GM21576 (cell line): ENCODE measurements at regions not wholly inside any gene's neighbourhood (a gene's known extent, or its start where the extent isn't known, plus 50 kb on each side); places are given as distances from the start of the nearest gene placed in this dataset.

Source experiments
- ATAC-seq: cut with Tn5 transposase; IDR thresholded peaks from one replicate; pipeline ENCODE4 v1.9.1; 2021; ENCODE audit warnings: mild to moderate bottlenecking, moderate library complexity; ENCODE audit not compliant: unreplicated experiment

DNA sequence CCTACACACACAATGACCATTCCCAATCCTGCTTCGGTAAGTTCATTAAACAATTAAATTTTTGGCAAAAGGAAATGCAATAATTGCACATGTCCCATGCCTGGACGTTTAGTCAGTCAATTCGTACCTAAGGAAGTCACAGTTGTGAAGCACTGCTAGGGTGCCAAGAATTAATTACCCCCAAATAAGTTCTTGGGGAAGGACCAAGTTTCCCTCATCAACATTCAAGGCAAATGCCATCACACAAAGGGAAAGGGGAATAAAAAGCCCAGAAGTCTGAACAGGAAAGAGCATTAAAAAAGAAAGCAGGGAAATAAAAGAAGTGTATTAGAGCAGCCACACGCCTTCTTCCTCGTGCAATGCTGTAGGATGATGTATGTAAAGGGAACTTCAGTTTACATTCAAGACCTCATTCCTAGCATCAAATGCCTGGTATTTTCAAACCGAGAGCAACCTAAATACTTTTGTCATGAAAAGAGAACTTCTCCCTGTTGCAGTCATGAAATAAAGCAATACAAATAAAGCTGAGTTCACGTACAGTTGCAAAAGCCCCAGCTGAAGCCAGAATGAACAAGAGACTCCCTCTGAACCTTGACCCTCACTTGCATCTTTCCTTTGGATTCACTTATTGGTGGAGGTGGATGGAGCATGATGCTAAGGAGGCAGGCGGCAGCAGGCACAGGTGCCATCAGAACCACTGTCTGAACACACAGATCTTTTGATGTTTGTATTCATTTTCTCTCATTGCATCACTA lies 124.0 kb upstream of the PPARGC1A start:
- no peak for ATAC-seq

DNA sequence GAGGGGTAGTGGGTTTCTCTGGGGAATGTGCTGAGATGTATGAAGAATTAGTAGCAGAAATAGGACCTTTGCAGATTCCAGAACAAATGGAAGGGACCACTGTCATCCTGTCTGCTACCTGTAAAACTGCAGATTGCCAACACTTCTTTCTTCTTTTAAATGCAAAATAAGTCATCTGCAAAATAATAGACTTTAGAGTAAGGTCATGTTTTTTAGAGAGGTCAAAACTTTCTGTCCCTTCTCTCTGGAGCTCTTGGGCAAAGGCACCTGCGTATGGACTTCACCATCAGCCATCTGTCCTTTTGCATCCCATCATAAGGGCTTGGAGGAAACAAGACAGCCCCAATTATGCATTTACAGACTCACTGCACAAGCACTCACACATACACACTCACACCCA lies 121.1 kb upstream of the PPARGC1A start:
- ATAC-seq, result no peak

DNA sequence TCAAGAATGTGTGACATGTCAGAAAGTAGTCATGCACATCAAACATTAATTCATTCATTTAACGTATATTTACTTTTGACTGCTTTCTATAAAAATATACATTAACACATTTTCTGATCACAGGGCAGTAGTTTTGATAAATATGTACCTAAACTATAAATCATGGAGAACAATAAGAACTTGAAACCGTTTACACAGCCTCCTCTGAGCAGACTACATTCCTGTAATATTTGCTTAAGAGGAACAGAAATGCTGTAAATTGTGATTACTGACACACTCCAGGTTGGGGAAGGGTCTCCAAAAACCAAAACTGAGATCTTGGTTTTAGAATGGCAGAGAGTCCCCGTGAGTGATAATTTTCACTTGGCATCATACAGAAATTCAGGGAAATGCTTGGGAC lies 120.7 kb upstream of the PPARGC1A start:
- ATAC-seq, result no peak

DNA sequence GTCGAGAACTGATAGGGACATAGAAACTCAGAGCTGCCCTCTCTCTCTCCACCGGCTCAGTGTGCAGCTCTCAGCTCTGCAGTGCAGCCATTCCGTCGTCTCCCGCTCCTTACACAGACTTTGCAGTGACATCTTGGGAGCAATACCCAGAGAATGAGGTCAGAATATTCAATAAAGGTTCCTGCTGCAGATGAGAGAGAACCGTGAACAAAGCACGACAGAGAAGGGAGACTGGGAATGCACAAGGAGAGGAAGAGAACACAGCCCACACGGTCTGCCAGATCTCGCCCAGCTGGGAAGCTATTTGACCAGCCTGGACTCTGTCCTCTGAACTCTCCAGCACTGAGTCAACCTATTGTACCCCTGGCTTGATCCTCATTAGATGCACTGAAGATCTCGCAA lies 118.0 kb upstream of the PPARGC1A start:
- no peak for ATAC-seq

DNA sequence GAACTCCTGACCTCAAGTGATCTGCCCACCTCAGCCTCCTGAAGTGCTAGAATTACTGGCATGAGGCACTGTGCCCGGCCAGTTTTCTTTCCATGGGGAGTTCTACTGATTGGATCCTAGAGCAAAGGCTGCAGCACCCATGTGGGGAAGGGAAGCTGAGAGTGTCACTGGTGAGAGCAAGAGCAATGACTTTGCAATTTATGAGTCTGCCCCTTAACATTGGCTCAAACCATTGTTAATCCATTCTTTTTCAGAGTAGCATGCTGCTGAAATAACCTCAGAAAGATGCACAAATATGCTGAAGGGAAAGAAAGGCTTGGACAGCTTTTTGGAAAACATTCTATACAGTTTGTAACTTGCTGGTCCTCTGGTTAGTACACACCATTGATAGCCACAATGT lies 116.4 kb upstream of the PPARGC1A start:
- ATAC-seq, result no peak

DNA sequence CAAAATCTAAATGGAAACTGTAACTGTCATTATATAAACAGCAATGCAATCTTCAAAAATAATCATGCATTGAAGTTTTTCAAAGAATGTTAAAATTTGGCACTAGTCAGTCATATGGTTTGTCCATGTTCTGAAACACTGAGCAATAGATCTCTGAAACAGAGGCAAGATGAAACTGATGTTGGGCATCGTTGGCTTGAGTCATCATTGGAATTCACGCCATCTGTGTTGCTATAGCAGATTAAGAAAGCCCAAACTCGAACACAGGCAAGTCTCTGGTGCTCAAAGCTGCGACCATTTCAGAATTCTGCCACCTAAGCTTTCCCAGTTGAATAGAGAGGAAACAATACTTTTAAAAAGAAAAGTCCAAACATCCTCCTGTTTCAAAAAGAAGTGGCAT lies 114.1 kb upstream of the PPARGC1A start:
- ATAC-seq, result no peak

DNA sequence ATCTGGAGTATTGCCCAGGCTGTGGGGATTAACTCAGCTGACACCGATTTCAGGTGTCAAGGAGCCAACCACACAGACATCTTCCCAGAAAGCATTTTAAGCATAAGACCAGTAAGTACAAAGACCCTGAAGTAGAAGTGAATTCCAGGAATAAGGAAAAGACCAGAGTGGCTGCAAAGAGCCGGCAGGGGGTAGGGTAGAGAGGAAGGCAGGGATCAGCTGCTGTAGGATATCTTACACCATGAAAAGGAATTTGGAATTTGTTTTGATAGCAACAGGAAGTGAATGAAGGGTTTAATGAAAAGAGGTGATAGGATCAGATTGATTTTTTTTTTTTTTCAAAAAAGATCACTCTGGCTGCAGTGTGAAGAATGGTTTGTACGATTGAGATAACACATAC lies 113.6 kb upstream of the PPARGC1A start:
- ATAC-seq, result no peak

DNA sequence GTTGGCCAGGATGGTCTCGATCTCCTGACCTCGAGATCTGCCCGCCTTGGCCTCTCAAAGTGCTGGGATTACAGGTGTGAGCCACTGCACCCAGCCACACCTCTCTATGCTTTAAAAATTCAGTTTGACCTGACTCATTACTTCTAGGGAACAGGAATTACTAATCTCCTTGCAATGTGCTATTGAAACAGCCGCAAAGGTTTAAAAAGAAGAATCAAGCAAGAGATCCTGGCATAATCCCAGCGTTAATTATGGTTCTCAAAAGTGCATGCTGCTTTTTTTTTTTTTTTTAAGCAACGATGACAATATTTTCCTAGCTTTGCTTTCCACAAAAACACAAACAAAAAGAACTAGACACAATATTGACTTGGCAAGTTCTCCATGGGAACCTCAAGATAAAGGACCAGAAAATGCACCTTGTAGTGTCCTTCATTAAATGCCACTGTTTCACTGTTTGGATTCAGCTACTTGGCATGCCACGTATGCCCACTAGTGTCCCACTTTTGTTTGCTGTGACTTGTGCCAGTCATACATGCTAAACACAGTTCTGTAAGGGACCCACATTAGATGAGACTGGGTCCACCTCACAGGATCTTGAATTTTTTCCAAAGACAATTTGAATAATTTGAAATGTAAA lies 112.6 kb upstream of the PPARGC1A start:
- no peak for ATAC-seq

DNA sequence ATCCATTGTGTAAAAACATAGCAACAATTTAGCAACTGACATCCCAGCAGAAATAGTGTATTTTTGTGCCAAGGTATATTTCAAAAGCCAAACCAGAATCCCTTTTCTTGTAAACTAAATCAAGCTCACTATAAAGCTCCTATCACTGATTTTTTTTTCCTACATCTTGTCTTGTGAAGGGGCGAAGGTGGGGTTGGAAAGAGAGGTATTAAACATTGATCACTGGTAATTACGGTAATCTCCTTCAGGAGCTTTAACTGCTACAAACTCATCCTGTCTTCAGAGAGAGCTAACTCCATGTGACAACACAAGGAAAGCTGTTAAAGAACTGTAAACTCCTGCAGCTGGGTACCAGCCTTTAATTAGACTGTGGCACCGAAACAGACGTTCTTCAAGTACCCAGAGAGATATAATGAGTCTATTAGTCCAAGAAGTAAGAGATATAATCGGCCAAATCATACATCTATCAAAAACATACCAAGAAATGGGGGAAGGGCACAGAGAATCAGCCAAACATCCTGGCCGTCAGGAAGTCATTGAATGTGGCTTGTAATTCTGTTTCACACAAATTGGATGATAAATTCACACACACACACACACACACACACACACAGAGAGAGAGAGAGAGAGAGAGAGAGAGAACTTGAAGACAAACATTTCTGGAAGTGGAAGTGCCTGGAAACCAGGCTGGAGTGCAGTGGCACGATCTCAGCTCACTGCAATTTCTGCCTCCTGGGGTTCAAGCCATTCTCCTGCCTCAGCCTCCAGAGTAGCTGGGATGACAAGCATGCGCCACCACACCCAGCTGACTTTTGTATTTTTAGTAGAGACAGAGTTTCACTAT lies 111.9 kb upstream of the PPARGC1A start:
- ATAC-seq, result no peak

DNA sequence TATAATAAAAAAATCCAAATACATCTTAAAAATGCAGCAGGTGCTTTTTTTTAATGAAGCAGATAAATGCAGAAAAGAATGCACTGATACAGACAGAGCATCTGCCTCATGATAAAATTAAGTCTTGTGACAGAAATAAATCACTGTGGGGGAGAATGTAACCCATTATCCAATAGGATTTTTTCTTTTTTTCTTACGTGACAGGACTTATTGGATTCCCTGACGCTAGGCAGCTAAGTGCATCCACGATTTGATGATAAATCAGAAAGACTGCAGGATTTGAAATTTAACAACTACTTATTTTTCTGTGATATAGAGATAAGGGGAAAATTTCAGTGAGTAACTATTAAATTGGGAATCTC lies 110.6 kb upstream of the PPARGC1A start:
- ATAC-seq, result no peak

DNA sequence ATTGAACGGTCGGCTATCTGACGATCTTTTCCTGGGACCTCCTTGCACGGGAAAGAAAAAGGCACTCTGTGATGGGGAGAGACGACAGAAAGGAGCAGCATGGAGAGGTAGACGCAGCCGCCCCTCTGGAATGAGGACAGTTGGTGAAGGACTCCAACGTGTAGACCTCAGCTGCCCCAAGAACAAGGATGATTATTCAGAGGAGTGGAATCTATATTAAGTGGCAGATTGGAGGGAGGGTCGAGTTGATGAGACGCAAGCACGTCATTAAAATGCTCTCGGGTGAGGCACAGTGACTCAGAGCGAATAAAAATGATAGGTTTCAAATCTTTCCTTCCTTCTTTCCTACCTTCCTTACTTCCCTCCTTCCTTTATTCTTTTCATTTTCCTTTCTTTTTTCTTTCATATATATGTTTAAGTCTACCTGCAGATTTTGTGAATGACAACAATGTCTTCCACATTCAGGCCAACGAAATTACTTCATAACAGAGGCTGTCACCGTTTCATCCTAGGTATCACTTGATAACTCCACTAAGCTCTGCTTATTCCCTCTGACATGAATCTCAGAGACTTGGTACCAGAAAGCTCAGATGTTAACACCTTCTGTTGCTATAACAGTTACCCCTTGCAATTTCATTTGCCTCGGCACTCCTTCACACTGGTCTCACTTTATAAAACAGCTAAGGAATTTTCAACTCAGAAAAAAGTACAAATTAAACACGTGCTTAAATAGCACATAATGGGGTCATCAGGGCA lies 110.0 kb upstream of the PPARGC1A start:
- no peak for ATAC-seq

DNA sequence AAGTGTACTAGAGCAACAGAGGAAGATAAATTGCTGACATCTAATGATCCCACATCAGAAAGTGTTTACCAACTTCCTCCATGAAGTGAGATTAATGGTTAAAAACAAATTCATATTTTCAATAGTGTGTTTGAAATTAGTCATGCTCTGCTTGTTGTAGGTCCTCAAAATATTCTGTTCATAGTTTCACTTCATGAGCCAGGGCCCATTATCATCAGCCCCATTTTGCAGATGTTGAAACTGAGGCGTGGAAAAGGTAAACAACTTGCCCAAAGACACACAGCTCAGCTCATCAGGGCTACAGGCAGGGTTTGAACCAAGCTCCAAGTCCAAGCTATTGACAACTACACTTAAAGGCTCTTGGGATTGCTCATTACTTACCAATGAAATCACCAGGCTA lies 103.5 kb upstream of the PPARGC1A start:
- peak; percentile 53 for ATAC-seq

DNA sequence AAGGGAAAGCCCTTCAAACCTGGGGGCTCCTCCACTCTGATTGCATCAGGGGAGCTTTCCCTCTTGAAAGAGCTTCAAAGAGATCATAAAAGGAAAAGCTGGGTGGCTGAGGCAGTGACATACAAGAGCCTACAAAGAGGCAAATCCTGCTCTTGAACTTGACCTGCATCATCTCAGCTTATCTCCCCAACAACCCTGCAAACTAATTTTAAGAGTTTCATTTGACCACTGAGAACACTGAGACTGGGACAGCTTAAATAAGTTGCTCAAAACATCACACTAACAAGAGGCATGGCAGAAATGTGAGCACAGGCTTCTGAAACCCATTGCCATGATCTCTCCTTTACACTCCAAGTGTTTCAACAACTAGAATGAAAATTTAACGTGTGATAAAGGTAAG lies 101.6 kb upstream of the PPARGC1A start:
- no peak for ATAC-seq

DNA sequence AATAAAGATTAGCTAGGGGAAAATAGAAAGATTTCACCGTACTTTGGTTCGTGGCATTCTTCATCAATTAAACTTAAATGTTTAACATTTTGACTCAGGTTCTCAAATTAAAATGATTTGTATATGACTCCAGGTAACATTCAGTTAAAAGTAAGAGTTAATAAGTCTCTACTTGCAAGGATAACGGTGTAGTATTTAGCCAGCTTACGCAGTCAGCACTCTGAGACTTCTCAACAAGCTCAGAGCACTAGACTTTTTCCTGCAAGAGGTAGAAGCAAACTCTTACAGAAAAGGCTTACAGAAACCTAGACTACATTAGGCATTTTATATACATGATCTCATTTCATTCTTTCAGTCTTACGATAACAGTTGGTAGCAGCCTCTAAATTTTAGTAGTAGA lies 96.4 kb upstream of the PPARGC1A start:
- ATAC-seq, result no peak

DNA sequence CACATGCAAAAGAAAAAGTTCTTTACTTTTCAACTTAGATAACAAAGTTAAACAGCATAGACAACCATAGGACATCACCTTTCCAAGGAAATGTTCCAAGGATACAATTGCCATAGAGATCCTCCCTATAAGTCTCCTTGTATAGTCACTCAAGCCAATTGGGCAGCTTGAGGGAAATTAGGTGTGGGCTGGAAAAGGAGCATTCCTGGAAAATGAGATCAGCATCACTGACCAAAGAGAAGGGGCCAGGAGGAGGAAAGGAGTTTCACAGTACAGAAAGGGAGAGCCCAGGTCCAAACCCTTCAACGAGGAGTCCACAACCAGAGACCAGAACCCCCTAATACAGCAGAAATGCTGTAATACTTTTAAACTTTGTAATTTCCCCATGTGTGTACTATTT lies 91.5 kb upstream of the PPARGC1A start:
- no peak for ATAC-seq

DNA sequence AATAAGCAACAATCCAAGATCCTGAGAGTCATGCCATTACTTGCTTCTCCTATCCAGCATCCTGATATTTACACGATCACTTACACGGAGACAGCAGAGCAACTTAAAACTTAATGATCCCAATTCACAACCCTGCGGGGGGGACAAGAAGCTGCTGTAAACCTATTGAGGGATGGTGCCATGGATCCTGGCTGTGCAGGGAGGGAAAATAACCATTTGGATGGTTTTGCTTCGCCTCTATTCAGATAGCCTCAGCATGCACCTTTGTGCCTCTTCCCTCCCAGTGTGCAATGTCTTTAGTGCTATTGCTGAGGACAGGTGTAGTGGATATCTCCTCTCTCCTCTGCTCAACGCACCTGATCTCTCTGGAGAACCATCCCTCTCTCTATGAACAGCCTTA lies 89.7 kb upstream of the PPARGC1A start:
- no peak for ATAC-seq

DNA sequence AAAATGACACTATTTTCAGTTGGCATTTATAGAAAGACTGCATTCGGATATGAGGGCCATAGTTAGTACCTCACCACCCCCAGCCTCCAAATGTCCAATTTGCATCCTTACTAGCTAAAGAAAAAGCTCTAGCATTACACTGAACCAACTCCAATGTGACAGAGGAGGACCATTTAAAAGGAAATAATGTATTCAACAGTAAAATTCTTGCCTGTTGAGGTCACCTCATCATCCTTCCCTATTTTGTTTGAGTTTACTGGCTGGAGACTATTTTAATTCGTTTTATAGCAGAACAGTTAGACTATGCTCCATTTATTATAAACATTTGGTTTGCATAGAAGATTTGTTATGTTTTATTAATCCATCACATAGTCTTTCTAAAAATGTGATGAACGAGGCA lies 88.2 kb upstream of the PPARGC1A start:
- no peak for ATAC-seq

DNA sequence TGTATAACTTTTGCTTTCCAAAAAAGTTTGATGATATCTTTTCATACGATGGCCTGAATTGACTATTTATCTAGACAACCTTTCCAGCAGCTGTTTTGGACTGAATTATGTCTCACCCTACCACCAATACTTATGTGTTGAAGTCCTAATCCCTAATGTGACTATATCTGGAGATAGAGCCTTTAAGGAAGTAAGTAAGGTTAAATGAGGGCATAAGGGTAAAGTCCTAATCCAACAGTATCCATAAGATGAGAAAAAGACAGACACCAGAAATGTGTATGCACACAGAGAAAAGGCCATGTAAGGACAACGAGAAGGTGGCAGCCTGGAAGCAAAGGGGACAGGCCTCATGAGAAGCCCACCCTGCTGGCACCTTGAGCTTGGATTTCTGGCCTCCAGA lies 86.6 kb upstream of the PPARGC1A start:
- ATAC-seq, result no peak

DNA sequence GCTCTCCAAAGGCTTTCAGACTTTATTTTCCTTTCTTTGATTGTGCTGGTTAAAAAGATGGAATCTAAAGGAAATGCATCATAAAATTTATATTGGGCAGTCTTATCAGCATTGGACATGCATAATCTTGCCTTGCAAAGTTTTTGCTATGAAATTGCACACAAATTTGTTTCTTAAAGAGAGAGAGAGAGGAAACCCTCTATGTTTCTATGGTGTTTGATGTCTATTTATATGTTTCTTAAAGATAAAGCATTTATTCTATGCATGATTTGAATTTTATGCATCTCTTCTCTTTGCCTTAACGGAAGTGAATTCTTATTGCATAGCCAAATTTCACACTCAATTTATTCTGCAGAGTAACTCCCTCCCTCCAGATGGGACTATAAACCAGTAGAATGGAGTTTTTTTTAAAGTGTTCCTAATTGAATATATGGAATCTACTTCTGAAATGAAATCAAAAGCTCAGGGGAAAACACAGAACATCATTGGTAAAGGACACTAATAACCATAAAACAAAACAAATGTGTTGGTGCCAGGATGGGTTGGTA lies 83.5 kb upstream of the PPARGC1A start:
- no peak for ATAC-seq

DNA sequence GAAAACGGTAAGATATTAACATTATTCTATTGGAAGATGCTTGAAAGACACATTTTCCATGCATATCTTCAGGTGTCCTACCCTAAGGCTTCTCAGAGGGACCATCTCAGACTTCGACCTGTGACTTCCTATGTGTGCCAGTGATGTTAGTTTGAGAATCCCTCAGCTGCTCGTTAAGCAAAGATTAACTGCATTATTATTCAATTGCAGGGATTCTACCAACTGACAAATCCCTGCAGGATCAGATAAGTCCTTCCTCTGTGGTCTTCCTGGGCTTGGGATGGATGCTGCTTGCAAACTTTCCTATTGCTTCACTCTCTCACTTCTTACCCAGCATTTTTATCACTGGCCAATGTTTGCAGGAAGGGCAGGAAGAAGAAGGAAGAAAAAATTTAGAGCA lies 83.0 kb upstream of the PPARGC1A start:
- ATAC-seq, result no peak

DNA sequence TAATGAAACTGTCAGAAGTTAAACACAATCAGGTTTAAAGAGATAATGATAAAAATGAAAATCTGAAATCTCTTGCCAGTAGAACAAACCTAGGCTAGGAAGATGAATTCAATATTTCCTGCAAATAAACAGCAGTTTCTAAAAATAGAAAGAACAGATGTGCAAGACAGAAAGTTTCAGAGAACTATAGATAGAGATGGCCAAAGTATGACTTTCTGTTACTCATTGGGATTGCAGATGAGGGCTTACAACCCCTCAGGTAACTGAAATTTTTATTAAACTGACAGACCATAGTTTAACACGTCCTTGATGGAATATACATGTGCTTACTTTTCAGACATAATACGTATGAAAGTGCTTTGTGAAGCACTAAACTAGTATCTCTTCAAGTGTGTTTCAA lies 82.3 kb upstream of the PPARGC1A start:
- peak; percentile 61 for ATAC-seq
